ENCODE measurements at regions not wholly inside any gene's neighbourhood (a gene's known extent, or its start where the extent isn't known, plus 50 kb on each side); places are given as distances from the start of the nearest gene placed in this dataset.

- CTCF ChIA-PET (ENCODE audit: partially characterized antibody), result interaction anchor here (1.1 kb wide), 1 partner anchor 45 kb away, joined by 3 read pairs; no protein-coding TSS in a partner anchor
- H3K79me1 ChIP-seq (ENCODE audit: low read depth, low read length), result no peaks in the 10 kb centered on the region
- TF ChIP-seq CBX5 (IDR thresholded peaks at IDR 0.05; ENCODE audit: low read depth, low read length) (no peak), SIN3A (conservative IDR thresholded peaks at IDR 0.05 in 1 of 2, IDR thresholded peaks at IDR 0.05 in 1 of 2; ENCODE audit: low read depth in 1 of 2, low read length in 2 of 2) (no peak), SP4 (IDR thresholded peaks at IDR 0.05; ENCODE audit: low read length) (no peak), TAF1 (IDR thresholded peaks at IDR 0.05; ENCODE audit: low read depth, low read length) (no peak), JUN (IDR thresholded peaks at IDR 0.05; ENCODE audit: low read depth, low read length) (no peak), SP2 (IDR thresholded peaks at IDR 0.05; ENCODE audit: low read length) (no peak)
- TF ChIP-seq, protein P1, sequence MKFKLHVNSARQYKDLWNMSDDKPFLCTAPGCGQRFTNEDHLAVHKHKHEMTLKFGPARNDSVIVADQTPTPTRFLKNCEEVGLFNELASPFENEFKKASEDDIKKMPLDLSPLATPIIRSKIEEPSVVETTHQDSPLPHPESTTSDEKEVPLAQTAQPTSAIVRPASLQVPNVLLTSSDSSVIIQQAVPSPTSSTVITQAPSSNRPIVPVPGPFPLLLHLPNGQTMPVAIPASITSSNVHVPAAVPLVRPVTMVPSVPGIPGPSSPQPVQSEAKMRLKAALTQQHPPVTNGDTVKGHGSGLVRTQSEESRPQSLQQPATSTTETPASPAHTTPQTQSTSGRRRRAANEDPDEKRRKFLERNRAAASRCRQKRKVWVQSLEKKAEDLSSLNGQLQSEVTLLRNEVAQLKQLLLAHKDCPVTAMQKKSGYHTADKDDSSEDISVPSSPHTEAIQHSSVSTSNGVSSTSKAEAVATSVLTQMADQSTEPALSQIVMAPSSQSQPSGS (IDR thresholded peaks at IDR 0.05; ENCODE audit: low read length), result no peak
Observed at GRCh38 chr15:95698951-95699350, 631.5 kb upstream of the NR2F2 start.

More at GRCh38 chr15:95698951-95699350, 631.5 kb upstream of the NR2F2 start:
- H2BK12ac ChIP-seq (ENCODE audit: low read depth, low read length), result no peak overlapping the region
- no peaks in the 10 kb centered on the region for H3K27me3 ChIP-seq (replicated peaks in 1 of 4; ENCODE audit: control insufficient read depth in 3 of 4, extremely low read depth in 1 of 4, insufficient read depth in 3 of 4, low read length in 3 of 4)
- no peak overlapping the region for H2BK120ac ChIP-seq (replicated peaks; ENCODE audit: low read depth, low read length)
- no peak overlapping the region for H3K18ac ChIP-seq (ENCODE audit: extremely low read depth, low read length)
- H3K4me2 ChIP-seq (ENCODE audit: insufficient read depth in 1 of 2, low read depth in 2 of 2, low read length in 2 of 2), result no peak overlapping the region
- no peak overlapping the region for H4K5ac ChIP-seq (ENCODE audit: insufficient read length, low read depth, low read length)
- H2BK5ac ChIP-seq (ENCODE audit: low read depth, low read length), result no peak overlapping the region
- H2AFZ ChIP-seq (ENCODE audit: low read length), result no peak overlapping the region
- H3K79me2 ChIP-seq (ENCODE audit: control insufficient read depth in 1 of 2, insufficient read depth in 2 of 2, low read length in 2 of 2), result no peaks in the 10 kb centered on the region
- H3K4me3 ChIP-seq (ENCODE audit: extremely low read depth in 1 of 4, insufficient read depth in 2 of 4, low read depth in 3 of 4, low read length in 4 of 4), result no peak overlapping the region
- no peak overlapping the region for H3K14ac ChIP-seq (ENCODE audit: insufficient read length)
- H4K91ac ChIP-seq (replicated peaks; ENCODE audit: insufficient read length, low read length), result no peak overlapping the region
- no peak overlapping the region for H2BK20ac ChIP-seq (ENCODE audit: low read length)
- H3K56ac ChIP-seq (replicated peaks; ENCODE audit: insufficient read length, low read depth, low read length), result no peak overlapping the region
- no peak overlapping the region for H3K27ac ChIP-seq (ENCODE audit: low read depth, low read length)
- no peak overlapping the region for H2AK5ac ChIP-seq (ENCODE audit: low read depth, low read length)
- no peak overlapping the region for H3K4ac ChIP-seq (replicated peaks; ENCODE audit: insufficient read length, low read depth, low read length)
- no peak overlapping the region for H2BK15ac ChIP-seq (ENCODE audit: low read length)
- H3K36me3 ChIP-seq (ENCODE audit: control insufficient read depth in 2 of 4, insufficient read depth in 4 of 4, low read length in 3 of 4), result no peaks in the 10 kb centered on the region; a peak in 1 of 8 replicates
- no peak for DNase-seq (ENCODE audit: low read depth in 1 of 2, low spot score in 2 of 2)
- no peaks in the 10 kb centered on the region for H3K4me1 ChIP-seq (replicated peaks in 1 of 4; ENCODE audit: control insufficient read depth in 3 of 4, insufficient read depth in 4 of 4, low read length in 3 of 4)
- FAIRE-seq, result no peak
- whole genome bisulfite sequencing, 2 experiments (ENCODE audit: extremely low coverage in 1 of 2, insufficient coverage in 1 of 2, insufficient read length in 1 of 2, insufficient replicate concordance in 2 of 2, low coverage in 1 of 2, low lambda C conversion rate in 2 of 2, missing lambda C conversion rate in 1 of 2), result 100% methylated on average over 2 of the region's 2 CpGs; no CpG with 5 or more reads in 1 of the 2 experiments
- H4K20me1 ChIP-seq (replicated peaks in 1 of 2; ENCODE audit: control insufficient read depth in 1 of 2, insufficient read depth in 2 of 2, low read length in 2 of 2), result no peaks in the 10 kb centered on the region
- H3K23ac ChIP-seq (ENCODE audit: insufficient read length), result no peak overlapping the region
- H3K9ac ChIP-seq (replicated peaks in 1 of 4; ENCODE audit: extremely low read depth in 1 of 4, low read depth in 3 of 4, low read length in 3 of 4), result no peak overlapping the region
- no peak overlapping the region for H4K8ac ChIP-seq (ENCODE audit: extremely low read depth, insufficient read depth, low read length)
- no peaks in the 10 kb centered on the region for H3K23me2 ChIP-seq (ENCODE audit: low read depth, low read length)
- POLR2A ChIA-PET (ENCODE audit: partially characterized antibody), result no interaction called here
- H3K9me3 ChIP-seq (ENCODE audit: insufficient read depth in 2 of 2, low read depth in 1 of 2, low read length in 1 of 2), result peaks cover 26 to 33% of the 10 kb centered on the region in 2 experiments

Data from H1 (cell line).